H9 (cell line): ENCODE measurements at regions not wholly inside any gene's neighbourhood (a gene's known extent, or its start where the extent isn't known, plus 50 kb on each side); places are given as distances from the start of the nearest gene placed in this dataset.

Source experiments
- DNase-seq: peaks from one replicate; pipeline ENCODE4 v3.0.0-alpha.2; 2017
- H2AFZ ChIP-seq: one replicate; pipeline ENCODE4 v1.6.1; 2013; ENCODE audit warnings: mild to moderate bottlenecking, low read length, control low read depth, moderate library complexity
- H2AK5ac ChIP-seq: 2 replicates; pipeline ENCODE4 v1.6.1; 2013; ENCODE audit warnings: low read length, control low read depth, mixed read lengths; ENCODE audit not compliant: insufficient read length
- H2BK120ac ChIP-seq: one replicate; pipeline ENCODE4 v1.6.1; 2013; ENCODE audit warnings: low read depth, mild to moderate bottlenecking, low read length, control low read depth, inconsistent platforms; ENCODE audit not compliant: poor library complexity, severe bottlenecking
- H2BK12ac ChIP-seq: 2 replicates; pipeline ENCODE4 v1.6.1; 2013; ENCODE audit warnings: low read length, control low read depth, mixed read lengths, low read depth; ENCODE audit not compliant: insufficient read length
- H2BK15ac ChIP-seq: 2 replicates; pipeline ENCODE4 v1.6.1; 2013; ENCODE audit warnings: low read depth, low read length, control low read depth
- H2BK20ac ChIP-seq: one replicate; pipeline ENCODE4 v1.6.1; 2013; ENCODE audit warnings: low read depth, mild to moderate bottlenecking, low read length, control low read depth, inconsistent platforms; ENCODE audit not compliant: poor library complexity, severe bottlenecking
- H2BK5ac ChIP-seq: 2 replicates; pipeline ENCODE4 v1.6.1; 2013; ENCODE audit warnings: low read length, control low read depth, mixed read lengths; ENCODE audit not compliant: insufficient read length
- H3K14ac ChIP-seq: 2 replicates; pipeline ENCODE4 v1.6.1; 2013; ENCODE audit warnings: low read length, control low read depth; ENCODE audit not compliant: insufficient read depth
- H3K18ac ChIP-seq: 2 replicates; pipeline ENCODE4 v1.6.1; 2013; ENCODE audit warnings: low read depth, mild to moderate bottlenecking, mixed read lengths, low read length, control low read depth; ENCODE audit not compliant: insufficient read length
- H3K23ac ChIP-seq: 2 replicates; pipeline ENCODE4 v1.6.1; 2013; ENCODE audit warnings: low read length, control low read depth, mixed read lengths, low read depth; ENCODE audit not compliant: insufficient read length
- H3K23me2 ChIP-seq: 2 replicates; pipeline ENCODE4 v1.6.1; 2013; ENCODE audit warnings: low read depth, mild to moderate bottlenecking, mixed read lengths, low read length, control low read depth; ENCODE audit not compliant: insufficient read length, poor library complexity, severe bottlenecking
- H3K27ac ChIP-seq: 2 replicates; pipeline ENCODE4 v1.5.1; 2013; ENCODE audit warnings: low read length, control low read depth, mixed read lengths, low read depth; ENCODE audit not compliant: insufficient read length
- H3K27me3 ChIP-seq: 2 replicates; pipeline ENCODE4 v1.6.1; 2013; ENCODE audit warnings: low read length, control low read depth, inconsistent platforms; ENCODE audit not compliant: insufficient read depth
- H3K4ac ChIP-seq: 2 replicates; pipeline ENCODE4 v1.6.1; 2013; ENCODE audit warnings: low read depth, mild to moderate bottlenecking, control low read depth, inconsistent platforms, low read length, moderate library complexity
- H3K4me1 ChIP-seq: 2 replicates; pipeline ENCODE4 v1.6.1; 2013; ENCODE audit warnings: low read length, control low read depth, inconsistent platforms; ENCODE audit not compliant: insufficient read depth
- H3K4me2 ChIP-seq: 2 replicates; pipeline ENCODE4 v1.6.1; 2013; ENCODE audit warnings: low read length, control low read depth, mixed read lengths; ENCODE audit not compliant: insufficient read length, insufficient read depth
- H3K56ac ChIP-seq: 2 replicates; pipeline ENCODE4 v1.6.1; 2013; ENCODE audit warnings: low read depth, mild to moderate bottlenecking, mixed read lengths, low read length, control low read depth; ENCODE audit not compliant: insufficient read length
- H3K79me1 ChIP-seq: 2 replicates; pipeline ENCODE4 v1.6.1; 2013; ENCODE audit warnings: low read depth, mild to moderate bottlenecking, moderate library complexity, low read length, control low read depth, inconsistent platforms; ENCODE audit not compliant: insufficient read depth, poor library complexity, severe bottlenecking
- H3K79me2 ChIP-seq: 2 replicates; pipeline ENCODE4 v1.6.1; 2013; ENCODE audit warnings: low read length, control low read depth, inconsistent platforms; ENCODE audit not compliant: insufficient read depth
- H3K9ac ChIP-seq: 2 replicates; pipeline ENCODE4 v1.6.1; 2013; ENCODE audit warnings: low read length, control low read depth, mixed read lengths; ENCODE audit not compliant: insufficient read length; ENCODE audit errors: extremely low read depth
- H3K9me3 ChIP-seq: one replicate; pipeline ENCODE4 v1.6.1; 2013; ENCODE audit warnings: low read depth, low read length, inconsistent platforms; ENCODE audit not compliant: control insufficient read depth
- H3T11ph ChIP-seq: one replicate; pipeline ENCODE4 v1.6.1; 2013; ENCODE audit warnings: mild to moderate bottlenecking, low read length, control low read depth, inconsistent platforms
- H4K20me1 ChIP-seq: one replicate; pipeline ENCODE4 v1.6.1; 2013; ENCODE audit not compliant: control insufficient read depth, insufficient read length, insufficient read depth
- H4K5ac ChIP-seq: 2 replicates; pipeline ENCODE4 v1.6.1; 2013; ENCODE audit warnings: low read depth, mild to moderate bottlenecking, mixed read lengths, low read length, control low read depth; ENCODE audit not compliant: insufficient read length
- H4K8ac ChIP-seq: replicated peaks from 2 replicates; pipeline ENCODE4 v1.6.1; 2013; ENCODE audit warnings: low read length, control low read depth, mixed read lengths, low read depth; ENCODE audit not compliant: insufficient read length
- H4K91ac ChIP-seq: 2 replicates; pipeline ENCODE4 v1.6.1; 2013; ENCODE audit warnings: low read depth, mild to moderate bottlenecking, moderate library complexity, mixed read lengths, low read length, control low read depth; ENCODE audit not compliant: insufficient read length
- H3K27ac Mint-ChIP-seq, 3 experiments: 2 replicates in 2 of 3; 3 replicates in 1 of 3; pipeline ENCODE4 v1.8.0; 2020 to 2021; ENCODE audit warnings: mixed read lengths in 3 of 3, mild to moderate bottlenecking in 1 of 3, moderate library complexity in 1 of 3
- H3K27me3 Mint-ChIP-seq: 2 replicates; pipeline ENCODE4 v1.8.0; 2021; ENCODE audit warnings: low read depth, mild to moderate bottlenecking, moderate library complexity, mixed read lengths
- H3K36me3 Mint-ChIP-seq, 3 experiments: 2 replicates in 2 of 3; 3 replicates in 1 of 3; pipeline ENCODE4 v1.8.0; 2020 to 2021; ENCODE audit warnings: low read depth in 3 of 3, mixed read lengths in 3 of 3; ENCODE audit not compliant: insufficient read depth in 1 of 3
- H3K4me1 Mint-ChIP-seq, 2 experiments: 2 replicates each; pipeline ENCODE4 v1.8.0; 2020; ENCODE audit warnings: mixed read lengths in 2 of 2
- H3K4me3 Mint-ChIP-seq, 2 experiments: 2 replicates in 1 of 2; 3 replicates in 1 of 2; pipeline ENCODE4 v1.8.0; 2020 to 2021; ENCODE audit warnings: mild to moderate bottlenecking in 2 of 2, mixed read lengths in 2 of 2, moderate library complexity in 1 of 2
- H3K9me3 Mint-ChIP-seq, 2 experiments: 2 replicates in 1 of 2; 3 replicates in 1 of 2; pipeline ENCODE4 v1.8.0; 2020; ENCODE audit warnings: mild to moderate bottlenecking in 2 of 2, mixed read lengths in 2 of 2, moderate library complexity in 1 of 2
- WGBS: extraction: QIAGEN DNeasy Blood & Tissue Kit; methylation state at CpG from one replicate; pipeline ENCODE4 v1.1.7; 2013; ENCODE audit warnings: missing lambda C conversion rate, low lambda C conversion rate, mixed read lengths; ENCODE audit not compliant: insufficient read length; ENCODE audit errors: extremely low coverage; 5-methylcytosine and 5-hydroxymethylcytosine counted together
- TF ChIP-seq, protein P1 (sequence below): fragments of 200-600 bp; sonication (generic); conservative IDR thresholded peaks from 3 replicates; pipeline ENCODE4 v1.8.0; 2021; ENCODE audit warnings: antibody characterized with exemption, mild to moderate bottlenecking

DNA sequence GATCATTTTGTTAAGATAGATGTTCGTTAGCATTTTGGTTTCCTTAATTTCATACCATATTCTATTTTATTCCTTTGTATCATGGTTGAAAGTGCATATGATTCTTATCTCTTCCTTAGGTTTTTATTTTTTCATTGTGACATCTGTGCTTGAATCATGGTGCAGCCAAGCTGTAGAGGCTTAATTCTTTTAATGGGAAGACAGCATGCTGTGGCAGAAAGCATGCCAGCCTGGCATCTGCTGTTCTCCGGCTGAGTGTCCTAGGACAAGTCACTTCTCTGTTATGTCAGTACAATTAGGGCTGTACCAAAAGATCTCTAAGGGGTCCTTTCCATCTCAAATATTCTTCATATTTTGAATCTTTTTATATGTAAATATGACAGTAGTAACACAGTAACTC lies 68.5 kb upstream of the PMFBP1 start:
- no peak overlapping the region for H2AK5ac ChIP-seq
- H3K9me3 Mint-ChIP-seq, result no peaks in the 10 kb centered on the region
- no peak overlapping the region for H2BK20ac ChIP-seq
- H2AFZ ChIP-seq, result no peak overlapping the region
- H3K9me3 ChIP-seq, result no peaks in the 10 kb centered on the region
- no peaks in the 10 kb centered on the region for H3K27me3 Mint-ChIP-seq
- no peak overlapping the region for H2BK12ac ChIP-seq
- H4K91ac ChIP-seq, result no peak overlapping the region
- H4K20me1 ChIP-seq, result no peaks in the 10 kb centered on the region
- no peak overlapping the region for H2BK15ac ChIP-seq
- no peak overlapping the region for H2BK5ac ChIP-seq
- H3K27me3 ChIP-seq, result no peaks in the 10 kb centered on the region
- no peak overlapping the region for H2BK120ac ChIP-seq
- no peak overlapping the region for H3T11ph ChIP-seq
- DNase-seq, result no peak
- H3K14ac ChIP-seq, result no peak overlapping the region
- H3K56ac ChIP-seq, result no peak overlapping the region
- no CpG with 5 or more reads among the region's 2 CpGs for WGBS
- H4K8ac ChIP-seq, result no peak overlapping the region
- H3K27ac Mint-ChIP-seq, result 0 out of 7 replicates have a peak overlapping the region, but pooled peaks of 1 of the 3 experiments have one; percentile 45
- H3K27ac ChIP-seq, result no peak overlapping the region
- H3K23me2 ChIP-seq, result no peaks in the 10 kb centered on the region
- no peaks in the 10 kb centered on the region for H3K36me3 Mint-ChIP-seq
- H3K4me2 ChIP-seq, result no peak overlapping the region
- H3K4me1 Mint-ChIP-seq, result no peaks in the 10 kb centered on the region
- H3K79me2 ChIP-seq, result no peaks in the 10 kb centered on the region
- no peak overlapping the region for H4K5ac ChIP-seq
- H3K23ac ChIP-seq, result no peak overlapping the region
- no peak overlapping the region for H3K9ac ChIP-seq
- H3K79me1 ChIP-seq, result no peaks in the 10 kb centered on the region
- H3K4ac ChIP-seq, result no peak overlapping the region
- no peaks in the 10 kb centered on the region for H3K4me1 ChIP-seq
- no peak overlapping the region for H3K18ac ChIP-seq
- TF ChIP-seq, protein P1, sequence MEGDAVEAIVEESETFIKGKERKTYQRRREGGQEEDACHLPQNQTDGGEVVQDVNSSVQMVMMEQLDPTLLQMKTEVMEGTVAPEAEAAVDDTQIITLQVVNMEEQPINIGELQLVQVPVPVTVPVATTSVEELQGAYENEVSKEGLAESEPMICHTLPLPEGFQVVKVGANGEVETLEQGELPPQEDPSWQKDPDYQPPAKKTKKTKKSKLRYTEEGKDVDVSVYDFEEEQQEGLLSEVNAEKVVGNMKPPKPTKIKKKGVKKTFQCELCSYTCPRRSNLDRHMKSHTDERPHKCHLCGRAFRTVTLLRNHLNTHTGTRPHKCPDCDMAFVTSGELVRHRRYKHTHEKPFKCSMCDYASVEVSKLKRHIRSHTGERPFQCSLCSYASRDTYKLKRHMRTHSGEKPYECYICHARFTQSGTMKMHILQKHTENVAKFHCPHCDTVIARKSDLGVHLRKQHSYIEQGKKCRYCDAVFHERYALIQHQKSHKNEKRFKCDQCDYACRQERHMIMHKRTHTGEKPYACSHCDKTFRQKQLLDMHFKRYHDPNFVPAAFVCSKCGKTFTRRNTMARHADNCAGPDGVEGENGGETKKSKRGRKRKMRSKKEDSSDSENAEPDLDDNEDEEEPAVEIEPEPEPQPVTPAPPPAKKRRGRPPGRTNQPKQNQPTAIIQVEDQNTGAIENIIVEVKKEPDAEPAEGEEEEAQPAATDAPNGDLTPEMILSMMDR, result no peak
- no peak overlapping the region for H3K4me3 Mint-ChIP-seq
